HG03103 (cell line): ENCODE measurements at regions not wholly inside any gene's neighbourhood (a gene's known extent, or its start where the extent isn't known, plus 50 kb on each side); places are given as distances from the start of the nearest gene placed in this dataset.

ENCODE experiments used
- ATAC-seq: cut with Tn5 transposase; IDR thresholded peaks from one replicate; pipeline ENCODE4 v1.9.1; 2021; ENCODE audit warnings: low read depth; ENCODE audit not compliant: unreplicated experiment

- no peak for ATAC-seq
These were observed 59.1 kb upstream of the SLC14A2 start for GRCh38 chr18:45556222-45556621.

GRCh38 chr18:45557287-45557686 lies 58.0 kb upstream of the SLC14A2 start:
- ATAC-seq = no peak

- no peak for ATAC-seq
These were observed 57.5 kb upstream of the SLC14A2 start for GRCh38 chr18:45557779-45558178.

GRCh38 chr18:45559258-45559657 lies 56.0 kb upstream of the SLC14A2 start:
- ATAC-seq = no peak

GRCh38 chr18:45560870-45561269 lies 54.4 kb upstream of the SLC14A2 start:
- no peak for ATAC-seq

GRCh38 chr18:45562567-45563479 lies 52.5 kb upstream of the SLC14A2 start:
- ATAC-seq = no peak

- ATAC-seq = no peak
These were observed 49.9 kb upstream of the SLC14A2 start for GRCh38 chr18:45565280-45565970.
